Mesendoderm (in vitro differentiated cells): ENCODE measurements at regions not wholly inside any gene's neighbourhood (a gene's known extent, or its start where the extent isn't known, plus 50 kb on each side); places are given as distances from the start of the nearest gene placed in this dataset.

ENCODE experiments used
- DNase-seq: peaks from one replicate; pipeline ENCODE4 v3.0.0; 2013
- H2AK5ac ChIP-seq: 2 replicates; pipeline ENCODE4 v1.6.1; 2013; ENCODE audit warnings: low read length, inconsistent platforms
- H2BK120ac ChIP-seq: 2 replicates; pipeline ENCODE4 v1.6.1; 2013; ENCODE audit warnings: low read depth, mild to moderate bottlenecking, low read length, moderate library complexity, mixed read lengths
- H2BK15ac ChIP-seq: replicated peaks from 2 replicates; pipeline ENCODE4 v1.6.1; 2013; ENCODE audit warnings: low read depth, mild to moderate bottlenecking, moderate library complexity
- H2BK5ac ChIP-seq: 2 replicates; pipeline ENCODE4 v1.6.1; 2013; ENCODE audit warnings: low read length, inconsistent platforms
- H3K18ac ChIP-seq: 2 replicates; pipeline ENCODE4 v1.6.1; 2013; ENCODE audit warnings: mild to moderate bottlenecking, low read length, mixed read lengths
- H3K23ac ChIP-seq: one replicate; pipeline ENCODE4 v1.6.1; 2013; ENCODE audit warnings: low read length
- H3K27ac ChIP-seq: 2 replicates; pipeline ENCODE4 v1.5.1; 2013; ENCODE audit warnings: low read depth, mild to moderate bottlenecking, inconsistent platforms, low read length, moderate library complexity
- H3K27me3 ChIP-seq: 2 replicates; pipeline ENCODE4 v1.6.1; 2013; ENCODE audit warnings: low read length, control low read depth, mild to moderate bottlenecking, inconsistent platforms; ENCODE audit not compliant: insufficient read depth, poor library complexity
- H3K36me3 ChIP-seq: 2 replicates; pipeline ENCODE4 v1.6.1; 2013; ENCODE audit warnings: low read length, inconsistent platforms; ENCODE audit not compliant: control insufficient read depth, insufficient read depth
- H3K4ac ChIP-seq: one replicate; pipeline ENCODE4 v1.6.1; 2013; ENCODE audit warnings: low read depth, mild to moderate bottlenecking, low read length, moderate library complexity
- H3K4me1 ChIP-seq: 2 replicates; pipeline ENCODE4 v1.6.1; 2013; ENCODE audit warnings: low read depth, low read length, inconsistent platforms; ENCODE audit not compliant: control insufficient read depth
- H3K4me2 ChIP-seq: 2 replicates; pipeline ENCODE4 v1.6.1; 2013; ENCODE audit warnings: low read length
- H3K4me3 ChIP-seq: 2 replicates; pipeline ENCODE4 v1.5.1; 2013; ENCODE audit warnings: mild to moderate bottlenecking, low read length
- H3K56ac ChIP-seq: one replicate; pipeline ENCODE4 v1.6.1; 2013; ENCODE audit warnings: low read length
- H3K79me1 ChIP-seq: 2 replicates; pipeline ENCODE4 v1.6.1; 2013; ENCODE audit warnings: low read length, inconsistent platforms
- H3K79me2 ChIP-seq: 2 replicates; pipeline ENCODE4 v1.6.1; 2013; ENCODE audit warnings: mild to moderate bottlenecking, low read length; ENCODE audit not compliant: control insufficient read depth, insufficient read depth
- H3K9ac ChIP-seq: 2 replicates; pipeline ENCODE4 v1.6.1; 2013; ENCODE audit warnings: low read length, inconsistent platforms
- H4K5ac ChIP-seq: one replicate; pipeline ENCODE4 v1.6.1; 2013; ENCODE audit warnings: low read length
- H4K8ac ChIP-seq: one replicate; pipeline ENCODE4 v1.6.1; 2013; ENCODE audit warnings: low read depth, mild to moderate bottlenecking, control low read depth, low read length, moderate library complexity
- WGBS: extraction: QIAGEN DNeasy Blood & Tissue Kit; methylation state at CpG from one replicate; pipeline ENCODE4 v1.1.7; 2013; ENCODE audit warnings: low lambda C conversion rate, missing lambda C conversion rate; ENCODE audit not compliant: insufficient coverage; ENCODE audit errors: extremely low coverage; 5-methylcytosine and 5-hydroxymethylcytosine counted together

DNA sequence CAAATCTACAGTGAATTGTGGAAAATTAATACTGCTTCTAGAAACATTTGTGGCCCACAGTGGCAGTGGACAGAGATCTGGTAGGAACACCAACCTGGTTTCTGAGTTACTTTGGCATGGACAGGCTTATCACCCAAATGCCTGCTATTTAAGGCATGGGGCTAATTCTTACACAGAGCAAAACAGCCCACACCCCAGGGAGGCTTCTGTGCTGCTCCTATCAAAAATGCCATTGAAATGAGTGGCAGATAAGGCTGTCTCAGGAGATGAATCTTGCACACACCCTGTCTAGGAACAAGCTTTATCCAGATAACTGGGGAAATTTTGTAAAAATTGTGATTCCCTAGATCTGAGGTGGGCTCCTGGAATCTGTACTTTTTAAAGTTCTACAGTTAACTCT, 307.1 kb downstream of the TLE1 start:
- Histone ChIP-seq H3K4me1 (no peaks in the 10 kb centered on the region), H2BK120ac (no peak overlapping the region), H3K79me1 (no peaks in the 10 kb centered on the region), H3K18ac (peak overlapping the region; percentile 51), H3K4me3 (no peak overlapping the region), H3K23ac (no peak overlapping the region), H3K36me3 (no peaks in the 10 kb centered on the region), H3K9ac (no peak overlapping the region), H2BK15ac (no peak overlapping the region), H3K4me2 (no peak overlapping the region), H3K27ac (no peak overlapping the region), H2BK5ac (no peak overlapping the region), H3K79me2 (no peaks in the 10 kb centered on the region), H4K5ac (no peak overlapping the region), H4K8ac (no peak overlapping the region), H2AK5ac (no peak overlapping the region), H3K4ac (peak overlapping the region; percentile 12), H3K27me3 (no peaks in the 10 kb centered on the region), H3K56ac (no peak overlapping the region)
- DNase-seq: peak; percentile 39

DNA sequence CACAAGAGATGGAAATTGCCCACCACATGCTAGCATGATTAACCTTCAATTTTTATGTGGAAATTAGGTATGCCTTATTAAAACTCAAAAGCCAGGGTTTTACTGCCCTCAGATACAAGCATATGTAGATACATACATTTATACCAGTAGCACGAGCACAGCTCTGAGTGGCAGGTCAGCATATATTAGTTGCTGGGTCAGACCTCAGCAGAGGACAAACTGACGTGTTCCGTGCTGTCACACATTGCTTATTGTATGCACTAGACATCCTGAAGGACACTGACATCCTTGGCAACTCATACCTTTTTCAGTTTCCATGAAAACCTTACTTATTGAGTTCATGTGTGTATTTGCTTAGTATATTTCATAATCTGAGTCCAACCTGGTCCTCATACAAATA, 307.7 kb downstream of the TLE1 start:
- no peaks in the 10 kb centered on the region for H3K4me1 ChIP-seq
- no peak overlapping the region for H3K4me2 ChIP-seq
- peak overlapping the region; percentile 8 for H2BK5ac ChIP-seq
- H3K4me3 ChIP-seq: no peak overlapping the region
- no peaks in the 10 kb centered on the region for H3K79me2 ChIP-seq
- no CpG with 5 or more reads among the region's 3 CpGs for WGBS
- H3K9ac ChIP-seq: no peak overlapping the region
- H3K79me1 ChIP-seq: no peaks in the 10 kb centered on the region
- H3K27ac ChIP-seq: no peak overlapping the region
- no peak overlapping the region for H2AK5ac ChIP-seq
- no peak overlapping the region for H3K4ac ChIP-seq
- no peaks in the 10 kb centered on the region for H3K27me3 ChIP-seq
- no peak overlapping the region for H4K5ac ChIP-seq
- DNase-seq: no peak
- no peak overlapping the region for H3K56ac ChIP-seq
- no peak overlapping the region for H4K8ac ChIP-seq
- no peak overlapping the region for H2BK120ac ChIP-seq
- no peaks in the 10 kb centered on the region for H3K36me3 ChIP-seq
- no peak overlapping the region for H3K18ac ChIP-seq
- no peak overlapping the region for H3K23ac ChIP-seq
- no peak overlapping the region for H2BK15ac ChIP-seq

DNA sequence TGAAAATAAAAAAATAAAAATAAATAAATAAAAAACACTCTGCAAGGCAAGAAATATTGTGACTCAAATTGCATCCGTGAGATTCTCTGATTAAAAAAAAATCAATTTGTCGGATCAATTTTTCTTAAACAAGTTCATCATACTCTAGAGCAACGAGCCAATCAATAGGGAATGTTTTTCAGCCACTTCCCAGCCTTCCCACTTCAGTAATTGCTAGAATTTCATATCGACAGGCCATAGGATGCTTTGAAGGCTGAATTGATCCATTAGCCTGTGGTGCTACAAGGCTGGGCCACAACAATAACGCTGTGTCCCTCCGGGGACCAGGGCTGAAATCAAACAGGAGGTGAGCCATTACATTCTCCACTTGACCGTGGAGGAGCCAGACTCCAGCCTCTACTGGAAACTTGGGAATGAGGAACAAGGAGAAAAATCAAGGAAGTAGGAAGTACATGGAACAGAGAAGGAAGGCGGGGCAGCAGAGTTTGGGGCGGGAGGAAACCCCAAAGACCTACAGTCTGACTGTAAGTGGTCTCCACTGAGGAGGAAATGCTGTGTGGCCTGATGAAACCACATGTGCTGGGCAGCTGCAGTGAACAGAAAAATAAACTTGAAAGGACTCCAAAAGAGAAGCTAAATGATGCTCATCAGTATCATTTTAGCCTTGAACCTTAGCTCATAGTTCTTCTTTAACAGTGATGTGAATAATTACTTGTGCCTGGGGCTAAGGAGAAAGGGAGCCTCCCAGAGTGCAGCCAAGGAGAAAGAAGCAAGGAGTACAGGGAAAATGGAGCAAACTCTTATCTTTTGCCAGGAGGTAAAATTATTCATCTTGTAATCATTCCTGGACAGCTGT, 308.6 kb downstream of the TLE1 start:
- H3K18ac ChIP-seq: peak overlapping the region; percentile 40
- H3K4me3 ChIP-seq: no peak overlapping the region
- H3K27me3 ChIP-seq: no peaks in the 10 kb centered on the region
- H2BK120ac ChIP-seq: no peak overlapping the region
- no peak overlapping the region for H3K4ac ChIP-seq
- H3K27ac ChIP-seq: no peak overlapping the region
- H3K79me2 ChIP-seq: no peaks in the 10 kb centered on the region
- no peak overlapping the region for H4K5ac ChIP-seq
- no peaks in the 10 kb centered on the region for H3K79me1 ChIP-seq
- H3K56ac ChIP-seq: no peak overlapping the region
- no peak overlapping the region for H3K9ac ChIP-seq
- no peak overlapping the region for H2BK5ac ChIP-seq
- H3K4me1 ChIP-seq: peaks cover 5% of the 10 kb centered on the region
- H3K4me2 ChIP-seq: no peak overlapping the region
- H3K23ac ChIP-seq: no peak overlapping the region
- H2AK5ac ChIP-seq: no peak overlapping the region
- H2BK15ac ChIP-seq: no peak overlapping the region
- WGBS: no CpG with 5 or more reads among the region's 9 CpGs
- no peak for DNase-seq
- no peak overlapping the region for H4K8ac ChIP-seq
- H3K36me3 ChIP-seq: no peaks in the 10 kb centered on the region

DNA sequence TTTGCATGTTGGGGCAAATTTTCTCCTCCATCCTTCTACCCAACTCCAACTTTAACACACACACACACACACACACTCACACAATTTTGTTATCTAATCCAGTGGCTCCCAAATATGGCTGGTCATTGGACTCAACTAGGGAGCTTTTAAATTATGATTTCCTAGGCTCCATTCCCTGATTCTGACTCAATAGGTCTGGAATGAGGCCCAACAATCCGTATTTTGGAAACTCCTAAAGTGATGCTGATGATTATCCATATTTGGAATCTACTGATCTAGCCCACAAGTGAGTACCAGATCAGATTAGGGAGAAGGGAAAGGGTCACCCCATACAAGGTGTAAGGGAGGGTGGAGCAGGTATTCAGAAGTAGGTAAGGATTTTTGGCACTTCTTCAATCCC, 309.7 kb downstream of the TLE1 start:
- no peak overlapping the region for H4K8ac ChIP-seq
- peak overlapping the region; percentile 2 for H2AK5ac ChIP-seq
- H3K36me3 ChIP-seq: no peaks in the 10 kb centered on the region
- H3K27ac ChIP-seq: no peak overlapping the region
- H3K9ac ChIP-seq: no peak overlapping the region
- H3K56ac ChIP-seq: no peak overlapping the region
- H3K4me3 ChIP-seq: no peak overlapping the region
- DNase-seq: no peak
- H3K23ac ChIP-seq: no peak overlapping the region
- H2BK120ac ChIP-seq: no peak overlapping the region
- no peak overlapping the region for H3K18ac ChIP-seq
- H2BK5ac ChIP-seq: no peak overlapping the region
- no peak overlapping the region for H2BK15ac ChIP-seq
- peaks cover 7% of the 10 kb centered on the region for H3K4me1 ChIP-seq
- H3K4me2 ChIP-seq: no peak overlapping the region
- WGBS: no CpG with 5 or more reads among the region's 1 CpG
- no peak overlapping the region for H4K5ac ChIP-seq
- no peaks in the 10 kb centered on the region for H3K79me1 ChIP-seq
- no peak overlapping the region for H3K4ac ChIP-seq
- no peaks in the 10 kb centered on the region for H3K27me3 ChIP-seq
- H3K79me2 ChIP-seq: no peaks in the 10 kb centered on the region

DNA sequence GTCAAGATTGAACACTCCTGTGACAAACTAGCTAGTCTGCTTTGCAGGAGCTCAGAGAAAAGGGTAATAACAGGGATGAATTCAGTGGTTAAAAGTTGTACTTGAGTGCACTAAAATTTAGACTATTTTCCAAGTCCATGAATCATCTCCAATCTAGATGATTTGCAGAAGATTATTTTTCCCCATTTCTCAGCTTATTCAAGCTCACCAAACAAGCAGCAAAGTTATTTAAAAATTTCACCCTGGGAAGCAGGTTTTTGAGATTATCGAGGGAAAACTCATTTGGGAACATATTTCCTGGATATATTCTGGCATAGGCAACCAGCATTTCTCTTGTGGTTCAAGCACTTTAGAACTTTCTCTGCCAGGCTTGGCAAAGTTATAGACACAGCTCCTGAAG, 311.4 kb downstream of the TLE1 start:
- no peaks in the 10 kb centered on the region for H3K79me2 ChIP-seq
- no peak overlapping the region for H3K9ac ChIP-seq
- H3K4me3 ChIP-seq: no peak overlapping the region
- no peak overlapping the region for H3K27ac ChIP-seq
- no peaks in the 10 kb centered on the region for H3K79me1 ChIP-seq
- peak overlapping the region; percentile 20 for H2BK5ac ChIP-seq
- no peaks in the 10 kb centered on the region for H3K36me3 ChIP-seq
- H3K4me2 ChIP-seq: no peak overlapping the region
- no peak overlapping the region for H3K56ac ChIP-seq
- H2AK5ac ChIP-seq: no peak overlapping the region
- peak overlapping the region; percentile 23 for H2BK15ac ChIP-seq
- H4K5ac ChIP-seq: no peak overlapping the region
- H2BK120ac ChIP-seq: no peak overlapping the region
- no peak overlapping the region for H3K18ac ChIP-seq
- no peak overlapping the region for H4K8ac ChIP-seq
- WGBS: no CpG with 5 or more reads among the region's 1 CpG
- H3K4ac ChIP-seq: no peak overlapping the region
- no peaks in the 10 kb centered on the region for H3K27me3 ChIP-seq
- H3K23ac ChIP-seq: no peak overlapping the region
- peaks cover 12% of the 10 kb centered on the region for H3K4me1 ChIP-seq
- DNase-seq: no peak

DNA sequence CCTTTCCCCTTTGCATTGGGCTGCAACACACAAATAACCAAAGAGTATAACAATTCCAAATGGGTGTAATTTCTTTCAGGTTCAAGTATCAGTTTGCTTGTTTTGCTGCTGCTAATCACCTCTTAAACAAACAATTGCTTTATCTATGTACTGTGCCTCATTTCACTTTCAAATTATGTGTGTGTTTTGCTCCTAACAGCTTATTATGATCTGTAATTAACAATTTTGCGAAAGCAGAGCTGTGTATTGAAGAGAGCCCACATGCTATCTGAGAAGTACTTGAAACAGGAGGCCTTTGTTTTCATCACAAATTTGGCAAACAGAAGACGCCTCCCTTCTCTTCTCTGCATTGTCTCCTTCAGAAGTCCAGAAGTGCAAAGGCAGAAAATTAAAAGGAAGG, 312.0 kb downstream of the TLE1 start:
- WGBS: no CpG with 5 or more reads among the region's 2 CpGs
- Histone ChIP-seq H3K4ac (no peak overlapping the region), H3K27me3 (no peaks in the 10 kb centered on the region)

More for the DNA sequence above, 312.0 kb downstream of the TLE1 start:
- Histone ChIP-seq H3K36me3 (no peaks in the 10 kb centered on the region), H3K18ac (no peak overlapping the region), H2BK15ac (no peak overlapping the region), H3K9ac (no peak overlapping the region), H4K8ac (no peak overlapping the region), H2AK5ac (no peak overlapping the region), H3K79me2 (no peaks in the 10 kb centered on the region), H3K56ac (peak overlapping the region; percentile 36), H3K4me3 (no peak overlapping the region), H3K79me1 (no peaks in the 10 kb centered on the region), H3K4me1 (peaks cover 12% of the 10 kb centered on the region), H2BK5ac (no peak overlapping the region), H3K4me2 (no peak overlapping the region), H3K23ac (no peak overlapping the region), H3K27ac (no peak overlapping the region), H4K5ac (no peak overlapping the region), H2BK120ac (no peak overlapping the region)
- no peak for DNase-seq
